ENCODE measurements at regions not wholly inside any gene's neighbourhood (a gene's known extent, or its start where the extent isn't known, plus 50 kb on each side); places are given as distances from the start of the nearest gene placed in this dataset.

DNA sequence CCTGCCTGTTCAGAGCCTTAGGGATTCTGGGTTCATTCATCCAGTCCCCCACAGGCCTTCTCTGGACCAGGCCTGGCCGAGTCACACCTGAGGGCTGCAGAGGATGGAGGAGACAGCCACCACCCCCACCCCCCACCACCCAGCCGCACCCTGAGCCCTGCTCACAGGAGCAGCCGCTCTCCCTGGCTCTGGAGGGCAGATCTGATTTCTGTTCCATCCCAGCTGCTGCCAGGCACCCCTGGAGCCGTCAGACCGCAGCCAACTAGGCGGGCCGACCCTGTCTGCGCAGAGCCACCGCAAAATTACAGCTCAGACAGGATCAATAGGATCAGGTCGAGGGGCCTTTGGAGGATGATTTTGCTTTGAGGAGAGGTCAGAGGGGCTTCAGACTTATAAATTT, 154.6 kb upstream of the MYL2 start (continued):
- TF ChIP-seq, protein P1, sequence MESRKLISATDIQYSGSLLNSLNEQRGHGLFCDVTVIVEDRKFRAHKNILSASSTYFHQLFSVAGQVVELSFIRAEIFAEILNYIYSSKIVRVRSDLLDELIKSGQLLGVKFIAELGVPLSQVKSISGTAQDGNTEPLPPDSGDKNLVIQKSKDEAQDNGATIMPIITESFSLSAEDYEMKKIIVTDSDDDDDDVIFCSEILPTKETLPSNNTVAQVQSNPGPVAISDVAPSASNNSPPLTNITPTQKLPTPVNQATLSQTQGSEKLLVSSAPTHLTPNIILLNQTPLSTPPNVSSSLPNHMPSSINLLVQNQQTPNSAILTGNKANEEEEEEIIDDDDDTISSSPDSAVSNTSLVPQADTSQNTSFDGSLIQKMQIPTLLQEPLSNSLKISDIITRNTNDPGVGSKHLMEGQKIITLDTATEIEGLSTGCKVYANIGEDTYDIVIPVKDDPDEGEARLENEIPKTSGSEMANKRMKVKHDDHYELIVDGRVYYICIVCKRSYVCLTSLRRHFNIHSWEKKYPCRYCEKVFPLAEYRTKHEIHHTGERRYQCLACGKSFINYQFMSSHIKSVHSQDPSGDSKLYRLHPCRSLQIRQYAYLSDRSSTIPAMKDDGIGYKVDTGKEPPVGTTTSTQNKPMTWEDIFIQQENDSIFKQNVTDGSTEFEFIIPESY (IDR thresholded peaks at IDR 0.05) = no peak
- no peak for TF ChIP-seq FOXA2 (IDR thresholded peaks at IDR 0.05)
- TF ChIP-seq RAD21 (IDR thresholded peaks at IDR 0.05) = no peak

DNA sequence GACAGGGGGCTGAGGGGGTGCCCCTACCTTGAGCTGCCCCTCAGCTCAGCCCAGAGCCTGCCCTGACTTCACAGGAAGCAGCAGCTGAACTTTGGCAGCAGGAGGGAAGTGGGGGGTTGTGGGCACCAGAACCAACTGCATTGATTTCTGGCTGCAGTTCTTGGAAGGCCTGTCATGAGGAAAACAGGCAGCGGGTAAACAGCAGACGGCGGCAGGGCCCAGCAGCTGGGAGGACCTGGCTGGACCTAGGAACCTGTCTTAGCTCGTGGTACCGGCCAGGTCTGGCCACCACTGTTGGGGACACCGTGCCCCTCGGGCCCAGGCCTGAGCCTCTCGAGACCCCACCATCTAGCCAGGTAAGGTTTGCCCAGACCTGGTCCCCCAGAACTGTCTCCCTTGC, 154.2 kb upstream of the MYL2 start:
- no peaks in the 10 kb centered on the region for H3K27me3 ChIP-seq (ENCODE audit: control insufficient read depth in 4 of 4, insufficient read depth in 4 of 4, low read length in 3 of 4)
- peak overlapping the region; percentile 91 to 92 for H3K27ac ChIP-seq (ENCODE audit: low read depth in 1 of 2, low read length in 2 of 2)
- 25% methylated on average over 8 of the region's 8 CpGs for WGBS
- peak overlapping the region; percentile 61 to 88 (median 86) for H3K4me3 ChIP-seq (ENCODE audit: low read depth in 1 of 3, low read length in 3 of 3)
- H3K9me3 ChIP-seq (ENCODE audit: control insufficient read depth in 4 of 4, low read length in 3 of 4) = no peaks in the 10 kb centered on the region
- no peaks in the 10 kb centered on the region for H3K36me3 ChIP-seq (ENCODE audit: control insufficient read depth in 4 of 4, insufficient read depth in 3 of 4, low read depth in 1 of 4, low read length in 3 of 4)
- TF ChIP-seq GABPA (IDR thresholded peaks at IDR 0.05 in 1 of 2, conservative IDR thresholded peaks at IDR 0.05 in 1 of 2) = peak in 1 of 2 donors; percentile 53
- peak; percentile 49 for TF ChIP-seq FOXA2 (IDR thresholded peaks at IDR 0.05)
- peak; percentile 22 to 64 for TF ChIP-seq EGR1 (IDR thresholded peaks at IDR 0.05; ENCODE audit: low read depth in 2 of 2)
- peak; percentile 71 to 75 for TF ChIP-seq RXRA (IDR thresholded peaks at IDR 0.05)
- TF ChIP-seq, protein P2, sequence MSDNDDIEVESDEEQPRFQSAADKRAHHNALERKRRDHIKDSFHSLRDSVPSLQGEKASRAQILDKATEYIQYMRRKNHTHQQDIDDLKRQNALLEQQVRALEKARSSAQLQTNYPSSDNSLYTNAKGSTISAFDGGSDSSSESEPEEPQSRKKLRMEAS (IDR thresholded peaks at IDR 0.05) = peak; percentile 78
- peak; percentile 23 to 53 for TF ChIP-seq RAD21 (IDR thresholded peaks at IDR 0.05)
- TF ChIP-seq, protein P3, sequence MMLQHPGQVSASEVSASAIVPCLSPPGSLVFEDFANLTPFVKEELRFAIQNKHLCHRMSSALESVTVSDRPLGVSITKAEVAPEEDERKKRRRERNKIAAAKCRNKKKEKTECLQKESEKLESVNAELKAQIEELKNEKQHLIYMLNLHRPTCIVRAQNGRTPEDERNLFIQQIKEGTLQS (IDR thresholded peaks at IDR 0.05) = peak; percentile 33
- TF ChIP-seq, protein P4, sequence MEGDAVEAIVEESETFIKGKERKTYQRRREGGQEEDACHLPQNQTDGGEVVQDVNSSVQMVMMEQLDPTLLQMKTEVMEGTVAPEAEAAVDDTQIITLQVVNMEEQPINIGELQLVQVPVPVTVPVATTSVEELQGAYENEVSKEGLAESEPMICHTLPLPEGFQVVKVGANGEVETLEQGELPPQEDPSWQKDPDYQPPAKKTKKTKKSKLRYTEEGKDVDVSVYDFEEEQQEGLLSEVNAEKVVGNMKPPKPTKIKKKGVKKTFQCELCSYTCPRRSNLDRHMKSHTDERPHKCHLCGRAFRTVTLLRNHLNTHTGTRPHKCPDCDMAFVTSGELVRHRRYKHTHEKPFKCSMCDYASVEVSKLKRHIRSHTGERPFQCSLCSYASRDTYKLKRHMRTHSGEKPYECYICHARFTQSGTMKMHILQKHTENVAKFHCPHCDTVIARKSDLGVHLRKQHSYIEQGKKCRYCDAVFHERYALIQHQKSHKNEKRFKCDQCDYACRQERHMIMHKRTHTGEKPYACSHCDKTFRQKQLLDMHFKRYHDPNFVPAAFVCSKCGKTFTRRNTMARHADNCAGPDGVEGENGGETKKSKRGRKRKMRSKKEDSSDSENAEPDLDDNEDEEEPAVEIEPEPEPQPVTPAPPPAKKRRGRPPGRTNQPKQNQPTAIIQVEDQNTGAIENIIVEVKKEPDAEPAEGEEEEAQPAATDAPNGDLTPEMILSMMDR (IDR thresholded peaks at IDR 0.05; ENCODE audit: low read depth, low read length, missing input control) = no peak
- TF ChIP-seq NR2F2 (IDR thresholded peaks at IDR 0.05) = no peak
- TF ChIP-seq YY1 (IDR thresholded peaks at IDR 0.05) = peak; percentile 36
- TF ChIP-seq, protein P5, sequence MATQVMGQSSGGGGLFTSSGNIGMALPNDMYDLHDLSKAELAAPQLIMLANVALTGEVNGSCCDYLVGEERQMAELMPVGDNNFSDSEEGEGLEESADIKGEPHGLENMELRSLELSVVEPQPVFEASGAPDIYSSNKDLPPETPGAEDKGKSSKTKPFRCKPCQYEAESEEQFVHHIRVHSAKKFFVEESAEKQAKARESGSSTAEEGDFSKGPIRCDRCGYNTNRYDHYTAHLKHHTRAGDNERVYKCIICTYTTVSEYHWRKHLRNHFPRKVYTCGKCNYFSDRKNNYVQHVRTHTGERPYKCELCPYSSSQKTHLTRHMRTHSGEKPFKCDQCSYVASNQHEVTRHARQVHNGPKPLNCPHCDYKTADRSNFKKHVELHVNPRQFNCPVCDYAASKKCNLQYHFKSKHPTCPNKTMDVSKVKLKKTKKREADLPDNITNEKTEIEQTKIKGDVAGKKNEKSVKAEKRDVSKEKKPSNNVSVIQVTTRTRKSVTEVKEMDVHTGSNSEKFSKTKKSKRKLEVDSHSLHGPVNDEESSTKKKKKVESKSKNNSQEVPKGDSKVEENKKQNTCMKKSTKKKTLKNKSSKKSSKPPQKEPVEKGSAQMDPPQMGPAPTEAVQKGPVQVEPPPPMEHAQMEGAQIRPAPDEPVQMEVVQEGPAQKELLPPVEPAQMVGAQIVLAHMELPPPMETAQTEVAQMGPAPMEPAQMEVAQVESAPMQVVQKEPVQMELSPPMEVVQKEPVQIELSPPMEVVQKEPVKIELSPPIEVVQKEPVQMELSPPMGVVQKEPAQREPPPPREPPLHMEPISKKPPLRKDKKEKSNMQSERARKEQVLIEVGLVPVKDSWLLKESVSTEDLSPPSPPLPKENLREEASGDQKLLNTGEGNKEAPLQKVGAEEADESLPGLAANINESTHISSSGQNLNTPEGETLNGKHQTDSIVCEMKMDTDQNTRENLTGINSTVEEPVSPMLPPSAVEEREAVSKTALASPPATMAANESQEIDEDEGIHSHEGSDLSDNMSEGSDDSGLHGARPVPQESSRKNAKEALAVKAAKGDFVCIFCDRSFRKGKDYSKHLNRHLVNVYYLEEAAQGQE (IDR thresholded peaks at IDR 0.05) = peak; percentile 40
- TF ChIP-seq SP1 (IDR thresholded peaks at IDR 0.05) = peak; percentile 71
- TF ChIP-seq HNF4G (IDR thresholded peaks at IDR 0.05) = peak; percentile 15
- peak; percentile 48 for TF ChIP-seq FOXA1 (IDR thresholded peaks at IDR 0.05)
- TF ChIP-seq, protein P1 (IDR thresholded peaks at IDR 0.05) = no peak
- TF ChIP-seq TAF1 (conservative IDR thresholded peaks at IDR 0.05) = no peak
- peak; percentile 73 to 75 for TF ChIP-seq HNF4A (conservative IDR thresholded peaks at IDR 0.05)
- peak in 1 of 2 donors; percentile 21 for TF ChIP-seq JUND (IDR thresholded peaks at IDR 0.05)
- peak overlapping the region; percentile 25 to 83 for H3K9ac ChIP-seq (ENCODE audit: low read depth in 1 of 2, low read length in 2 of 2)
- H3K4me1 ChIP-seq (ENCODE audit: control insufficient read depth in 4 of 4, insufficient read depth in 4 of 4, low read length in 3 of 4) = peaks cover 8 to 56% (median 34%) of the 10 kb centered on the region in 4 donors
- DNase-seq (ENCODE audit: low spot score) = no peak
